ENCODE measurements at regions not wholly inside any gene's neighbourhood (a gene's known extent, or its start where the extent isn't known, plus 50 kb on each side); places are given as distances from the start of the nearest gene placed in this dataset.

GRCh38 chr7:36096460-36097095 lies 56.5 kb upstream of the EEPD1 start:
- DNase-seq (ENCODE audit: low read depth in 2 of 2), result no peak

DNA sequence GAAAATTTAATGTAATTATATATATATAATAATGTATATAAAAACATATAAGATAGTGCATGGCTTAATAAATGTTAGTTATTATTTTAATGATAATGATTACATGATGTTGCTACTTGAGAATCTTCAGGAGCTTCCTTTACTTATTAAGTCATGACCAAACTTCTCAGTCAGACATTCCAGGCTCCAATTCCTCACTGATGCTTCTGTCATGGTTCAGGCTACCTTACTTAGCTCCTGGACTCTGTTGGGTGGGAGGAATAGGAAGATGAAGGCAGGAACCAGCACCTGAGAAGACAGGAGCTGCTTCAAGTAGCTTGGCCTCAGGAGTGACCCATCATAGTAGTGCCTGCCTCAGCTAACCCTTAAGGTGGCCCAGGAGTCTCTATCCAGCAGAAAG lies 55.0 kb upstream of the EEPD1 start:
- no peak for DNase-seq (ENCODE audit: low read depth in 2 of 2)

- no peak for DNase-seq (ENCODE audit: low read depth in 2 of 2)
Observed at GRCh38 chr7:36100226-36100625, 52.8 kb upstream of the EEPD1 start.

- DNase-seq (ENCODE audit: low read depth in 2 of 2), result no peak
Observed at GRCh38 chr7:36100634-36101033, 52.4 kb upstream of the EEPD1 start.

All from stimulated activated CD4-positive, alpha-beta T cell treated with anti-CD3 and anti-CD28 coated beads, Interleukin-15, amount 100 ng/mL, for 48 hours (primary cell).